Fibroblast of the aortic adventitia (primary cell): ENCODE measurements at regions not wholly inside any gene's neighbourhood (a gene's known extent, or its start where the extent isn't known, plus 50 kb on each side); places are given as distances from the start of the nearest gene placed in this dataset.

Source experiments
- DNase-seq: peaks from one replicate; pipeline ENCODE4 v3.0.0-alpha.2; 2010; ENCODE audit warnings: low read depth
- H3K4me3 ChIP-seq: 2 replicates; pipeline ENCODE4 v1.5.1; 2011; ENCODE audit warnings: low read depth, mild to moderate bottlenecking, control low read depth, low read length, moderate library complexity
- CTCF ChIP-seq: IDR thresholded peaks from 2 replicates; pipeline ENCODE4 v1.5.1; 2011; ENCODE audit warnings: mild to moderate bottlenecking, low read length, control low read depth, inconsistent platforms; ENCODE audit not compliant: insufficient read depth

DNA sequence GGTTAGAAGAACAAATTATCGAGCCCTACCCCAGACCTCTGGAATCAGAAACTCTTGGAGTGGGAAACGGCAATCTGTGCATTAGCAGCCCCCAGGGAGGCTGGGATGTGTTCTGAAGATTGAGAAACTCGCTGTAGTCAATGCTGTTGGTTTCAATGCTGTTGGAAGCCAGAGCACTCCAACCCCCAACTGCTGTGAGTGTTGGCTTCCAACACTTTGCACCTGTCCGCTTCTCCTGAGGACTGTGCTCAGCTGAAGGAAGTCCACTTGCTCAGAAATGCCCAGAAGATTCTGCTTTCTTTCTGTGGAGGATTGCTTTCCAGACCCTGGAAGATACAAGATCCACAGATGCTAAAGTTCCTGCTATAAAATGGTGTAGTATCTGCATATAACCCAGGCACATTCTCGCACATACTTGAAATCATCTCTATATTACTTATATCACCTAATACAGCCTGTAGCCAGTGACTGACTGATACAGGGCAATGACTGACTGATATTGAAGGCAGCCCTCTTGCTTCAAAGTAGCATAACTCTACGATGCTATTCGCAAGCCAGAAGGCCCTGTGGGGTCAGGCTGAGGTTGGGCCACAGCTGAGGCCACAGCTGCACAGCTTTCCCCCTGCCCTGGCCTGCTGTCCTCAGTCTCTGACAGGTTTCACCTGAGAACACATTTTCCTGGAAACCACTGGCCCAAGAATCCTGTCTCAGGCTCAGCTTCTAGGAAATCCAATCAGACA, 757.7 kb upstream of the ID2 start:
- TF ChIP-seq CTCF = no peak
- DNase-seq = no peak
- H3K4me3 ChIP-seq = no peak overlapping the region

GRCh38 chr2:7925506-7925905, 756.4 kb upstream of the ID2 start:
- DNase-seq = no peak
- H3K4me3 ChIP-seq = no peak overlapping the region
- no peak for TF ChIP-seq CTCF

DNA sequence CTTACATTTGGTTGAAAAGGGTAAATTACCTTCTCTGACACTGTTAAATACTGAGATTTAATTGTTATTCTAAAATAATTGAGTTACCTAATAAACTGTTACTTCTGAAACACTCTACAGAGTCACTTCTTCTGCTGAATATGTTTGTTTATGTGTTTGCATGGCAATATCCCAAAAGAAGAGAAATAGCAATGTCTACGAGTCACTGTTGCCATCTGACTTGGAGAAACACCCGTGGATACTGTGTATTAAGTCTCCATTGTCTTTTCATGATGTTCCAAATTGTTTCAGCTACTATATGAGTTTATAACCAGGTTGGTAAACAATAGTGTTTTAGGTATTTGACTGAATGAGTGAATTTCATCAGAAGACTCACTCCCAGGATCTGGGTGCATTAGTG, 754.2 kb upstream of the ID2 start:
- no peak overlapping the region for H3K4me3 ChIP-seq
- no peak for TF ChIP-seq CTCF
- no peak for DNase-seq

GRCh38 chr2:7929281-7929680, 752.6 kb upstream of the ID2 start:
- DNase-seq = no peak
- no peak overlapping the region for H3K4me3 ChIP-seq
- no peak for TF ChIP-seq CTCF

DNA sequence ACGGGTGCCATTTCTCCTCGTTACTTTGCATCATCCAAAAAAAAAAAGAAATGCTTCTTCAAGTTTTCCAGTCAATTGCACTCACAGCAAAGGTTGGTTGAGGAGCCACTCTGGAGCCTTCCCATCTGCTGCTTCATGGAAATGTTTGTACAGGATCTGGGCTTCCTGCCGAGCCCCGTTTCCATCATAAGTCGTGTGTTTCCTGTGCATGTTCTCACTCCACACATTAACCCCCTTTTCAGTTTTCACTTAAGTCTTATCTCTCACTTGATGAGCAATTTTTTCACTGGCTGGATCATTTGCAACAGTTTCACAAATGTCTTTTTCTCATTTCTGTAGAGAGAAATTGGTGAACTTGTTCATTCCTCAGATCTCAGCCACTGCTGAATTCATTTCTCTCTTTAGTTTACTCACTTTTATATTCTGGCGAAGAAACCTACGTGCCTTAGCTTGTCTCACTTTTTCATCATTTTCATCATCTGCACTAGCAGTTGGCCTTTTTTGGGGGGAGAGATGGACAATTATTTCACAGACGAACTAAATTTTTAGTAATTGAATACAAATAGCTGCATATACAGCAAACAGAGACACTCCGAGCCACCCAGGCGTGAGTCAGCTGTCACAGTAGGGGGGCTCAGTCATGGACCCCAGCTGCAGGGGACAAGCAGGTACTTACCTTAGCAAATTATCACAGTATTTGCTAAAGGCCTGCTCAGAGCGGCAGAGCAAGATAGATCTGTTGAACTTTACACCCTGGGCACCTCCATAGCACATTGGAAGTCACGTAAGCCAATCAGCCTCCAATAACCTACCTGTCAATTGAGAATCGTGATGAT, 750.8 kb upstream of the ID2 start:
- no peak overlapping the region for H3K4me3 ChIP-seq
- TF ChIP-seq CTCF = no peak
- peak; percentile 96 for DNase-seq

DNA sequence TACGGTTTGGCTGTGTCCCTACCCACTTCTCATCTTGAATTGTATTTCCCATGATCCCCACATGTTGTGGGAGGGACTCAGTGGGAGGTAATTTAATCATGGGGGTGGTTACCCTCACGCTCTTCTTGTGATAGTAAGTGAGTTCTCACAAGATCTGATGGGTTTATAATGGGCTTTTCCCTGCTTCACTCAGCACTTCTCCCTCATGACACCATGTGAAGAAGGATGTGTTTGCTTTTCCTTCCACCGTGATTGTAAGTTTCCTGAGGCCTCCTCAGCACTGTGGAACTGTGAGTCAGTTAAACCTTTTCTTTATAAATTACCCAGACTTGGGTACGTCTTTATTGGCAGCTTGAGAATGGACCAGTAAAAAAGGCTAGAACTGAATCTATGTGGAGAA, 750.0 kb upstream of the ID2 start:
- no peak for TF ChIP-seq CTCF
- H3K4me3 ChIP-seq = no peak overlapping the region
- no peak for DNase-seq
